ENCODE measurements at regions not wholly inside any gene's neighbourhood (a gene's known extent, or its start where the extent isn't known, plus 50 kb on each side); places are given as distances from the start of the nearest gene placed in this dataset.

DNA sequence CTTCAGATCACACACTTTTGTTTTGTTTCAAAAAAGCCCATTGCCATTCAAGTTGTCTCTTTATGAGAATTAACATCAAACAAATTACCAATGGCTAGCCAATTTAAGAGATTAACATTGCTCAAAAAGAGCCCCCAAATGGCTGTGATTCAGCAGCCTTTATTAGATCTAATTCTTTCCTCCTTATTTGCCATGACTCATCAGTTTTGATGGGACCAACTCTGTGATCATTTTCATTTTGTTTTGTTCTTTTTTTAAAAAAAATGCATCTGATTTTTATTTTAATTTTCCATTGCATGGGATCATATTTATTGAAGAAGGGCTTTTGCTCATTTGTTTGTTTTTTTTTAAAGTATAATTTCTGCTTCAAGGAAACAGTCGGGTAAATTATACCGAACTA, 161.6 kb upstream of the FRMPD4 start:
- TF ChIP-seq POLR2A (IDR thresholded peaks at IDR 0.05), result no peak
- TF ChIP-seq, protein P1, sequence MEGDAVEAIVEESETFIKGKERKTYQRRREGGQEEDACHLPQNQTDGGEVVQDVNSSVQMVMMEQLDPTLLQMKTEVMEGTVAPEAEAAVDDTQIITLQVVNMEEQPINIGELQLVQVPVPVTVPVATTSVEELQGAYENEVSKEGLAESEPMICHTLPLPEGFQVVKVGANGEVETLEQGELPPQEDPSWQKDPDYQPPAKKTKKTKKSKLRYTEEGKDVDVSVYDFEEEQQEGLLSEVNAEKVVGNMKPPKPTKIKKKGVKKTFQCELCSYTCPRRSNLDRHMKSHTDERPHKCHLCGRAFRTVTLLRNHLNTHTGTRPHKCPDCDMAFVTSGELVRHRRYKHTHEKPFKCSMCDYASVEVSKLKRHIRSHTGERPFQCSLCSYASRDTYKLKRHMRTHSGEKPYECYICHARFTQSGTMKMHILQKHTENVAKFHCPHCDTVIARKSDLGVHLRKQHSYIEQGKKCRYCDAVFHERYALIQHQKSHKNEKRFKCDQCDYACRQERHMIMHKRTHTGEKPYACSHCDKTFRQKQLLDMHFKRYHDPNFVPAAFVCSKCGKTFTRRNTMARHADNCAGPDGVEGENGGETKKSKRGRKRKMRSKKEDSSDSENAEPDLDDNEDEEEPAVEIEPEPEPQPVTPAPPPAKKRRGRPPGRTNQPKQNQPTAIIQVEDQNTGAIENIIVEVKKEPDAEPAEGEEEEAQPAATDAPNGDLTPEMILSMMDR (IDR thresholded peaks at IDR 0.05), result no peak
- no peak for TF ChIP-seq POLR2AphosphoS5 (IDR thresholded peaks at IDR 0.05)
